Activated CD8-positive, alpha-beta T cell treated with anti-CD3 and anti-CD28 coated beads for 36 hours (primary cell): ENCODE measurements at regions not wholly inside any gene's neighbourhood (a gene's known extent, or its start where the extent isn't known, plus 50 kb on each side); places are given as distances from the start of the nearest gene placed in this dataset.
A peak's percentile ranks its signal among the peaks of the same experiment; 100 is the strongest.

Experiments
- ATAC-seq: fragments of 200-7000 bp; cut with Tn5 transposase; one replicate; pipeline ENCODE4 v1.10.0; 2021; ENCODE audit warnings: mild to moderate bottlenecking, moderate library complexity
- CTCF ChIA-PET: fragments of 350-600 bp; sonication (Branson Sonifier 250); formaldehyde crosslinking; loops from one replicate; lab custom pipeline; 2021; ENCODE audit warnings: antibody characterized with exemption; lab: Charles Lee
- POLR2A ChIA-PET: fragments of 350-600 bp; sonication (Branson Sonifier 250); formaldehyde crosslinking; loops from one replicate; lab custom pipeline; 2021; ENCODE audit warnings: antibody characterized with exemption; lab: Charles Lee
- DNase-seq: peaks from one replicate; pipeline ENCODE4 v3.0.0-alpha.2; 2020
- H3K27ac Mint-ChIP-seq: one replicate; pipeline ENCODE4 v1.8.0; 2021; ENCODE audit warnings: mild to moderate bottlenecking, mixed read lengths
- H3K27me3 Mint-ChIP-seq: one replicate; pipeline ENCODE4 v1.8.0; 2021; ENCODE audit warnings: mixed read lengths
- H3K36me3 Mint-ChIP-seq: one replicate; pipeline ENCODE4 v1.8.0; 2021; ENCODE audit warnings: low read depth, mixed read lengths
- H3K4me1 Mint-ChIP-seq: one replicate; pipeline ENCODE4 v1.8.0; 2021; ENCODE audit warnings: low read depth, mixed read lengths
- H3K4me3 Mint-ChIP-seq: one replicate; pipeline ENCODE4 v1.8.0; 2021; ENCODE audit warnings: mild to moderate bottlenecking, moderate library complexity, mixed read lengths
- H3K9me3 Mint-ChIP-seq: one replicate; pipeline ENCODE4 v1.8.0; 2021; ENCODE audit warnings: mixed read lengths
- intact Hi-C: fragments of 100-400 bp; cut with micrococcal nuclease; formaldehyde crosslinking; loops from one replicate; pipeline ENCODE4 v1.10.0; 2022
- TF ChIP-seq, protein P1 (sequence below): fragments of 200-600 bp; IDR thresholded peaks from one replicate; pipeline ENCODE4 v1.8.0; 2022; ENCODE audit warnings: antibody characterized with exemption, mild to moderate bottlenecking

DNA sequence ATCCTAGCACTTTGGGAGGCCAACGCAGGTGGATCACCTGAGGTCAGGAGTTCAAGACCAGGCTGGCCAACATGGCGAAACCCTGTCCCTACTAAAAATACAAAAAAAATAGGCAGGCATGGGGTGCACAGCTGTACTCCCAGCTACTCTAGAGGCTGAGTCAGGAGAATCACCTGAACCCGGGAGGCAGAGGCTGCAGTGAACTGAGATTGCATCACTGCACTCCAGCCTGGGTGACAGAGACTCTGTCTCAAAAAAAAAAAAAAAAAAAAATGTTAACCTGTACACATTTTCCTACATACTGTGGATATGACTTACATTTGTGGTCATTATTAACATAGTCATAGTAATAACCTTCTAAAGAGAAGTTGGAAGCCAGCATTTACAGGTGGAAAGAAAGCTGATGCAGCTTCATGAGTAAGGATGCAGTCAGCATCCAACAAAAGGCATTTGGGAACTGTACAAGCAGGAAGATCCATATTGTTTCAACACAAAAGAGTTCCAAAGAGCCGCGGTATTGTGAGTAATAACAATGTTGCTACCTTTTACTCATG is 186.2 kb downstream of the GPX5 start:
- ATAC-seq (peak; percentile 41), DNase-seq (peak; percentile 29)
- intact Hi-C loops = no loop called here
- Mint-ChIP-seq H3K4me1 (peaks cover 6% of the 10 kb centered on the region), H3K36me3 (peaks cover 12% of the 10 kb centered on the region), H3K4me3 (no peak overlapping the region), H3K27me3 (peaks cover 49% of the 10 kb centered on the region), H3K27ac (no peak overlapping the region), H3K9me3 (peaks cover 21% of the 10 kb centered on the region)
- ChIA-PET POLR2A (no interaction called here), CTCF (interaction anchor here (0.6 kb wide), 1 partner anchor 59 kb away, joined by 3 read pairs; no protein-coding TSS in a partner anchor)
- TF ChIP-seq, protein P1, sequence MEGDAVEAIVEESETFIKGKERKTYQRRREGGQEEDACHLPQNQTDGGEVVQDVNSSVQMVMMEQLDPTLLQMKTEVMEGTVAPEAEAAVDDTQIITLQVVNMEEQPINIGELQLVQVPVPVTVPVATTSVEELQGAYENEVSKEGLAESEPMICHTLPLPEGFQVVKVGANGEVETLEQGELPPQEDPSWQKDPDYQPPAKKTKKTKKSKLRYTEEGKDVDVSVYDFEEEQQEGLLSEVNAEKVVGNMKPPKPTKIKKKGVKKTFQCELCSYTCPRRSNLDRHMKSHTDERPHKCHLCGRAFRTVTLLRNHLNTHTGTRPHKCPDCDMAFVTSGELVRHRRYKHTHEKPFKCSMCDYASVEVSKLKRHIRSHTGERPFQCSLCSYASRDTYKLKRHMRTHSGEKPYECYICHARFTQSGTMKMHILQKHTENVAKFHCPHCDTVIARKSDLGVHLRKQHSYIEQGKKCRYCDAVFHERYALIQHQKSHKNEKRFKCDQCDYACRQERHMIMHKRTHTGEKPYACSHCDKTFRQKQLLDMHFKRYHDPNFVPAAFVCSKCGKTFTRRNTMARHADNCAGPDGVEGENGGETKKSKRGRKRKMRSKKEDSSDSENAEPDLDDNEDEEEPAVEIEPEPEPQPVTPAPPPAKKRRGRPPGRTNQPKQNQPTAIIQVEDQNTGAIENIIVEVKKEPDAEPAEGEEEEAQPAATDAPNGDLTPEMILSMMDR = no peak

DNA sequence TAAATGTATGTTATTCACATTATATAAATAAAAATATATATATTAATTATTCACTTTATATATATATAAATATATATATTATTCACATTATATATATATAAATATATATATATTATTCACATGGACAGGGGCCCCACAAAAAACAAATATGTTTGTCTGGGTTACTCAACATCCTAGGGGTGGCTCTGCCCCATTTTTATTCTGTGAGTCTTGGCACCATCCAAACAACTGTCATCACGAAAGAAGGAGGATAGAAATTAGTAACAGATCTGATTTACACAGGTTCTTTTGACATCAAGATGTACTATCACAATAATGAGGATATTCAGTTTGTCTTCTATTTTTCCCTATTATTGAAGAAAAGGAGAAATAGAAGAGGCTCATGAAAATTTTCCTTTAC is 187.3 kb downstream of the GPX5 start:
- ATAC-seq (no peak), DNase-seq (no peak)
- TF ChIP-seq, protein P1 = no peak
- no peak overlapping the region for H3K27ac Mint-ChIP-seq
- H3K4me1 Mint-ChIP-seq = peaks cover 6% of the 10 kb centered on the region
- peaks cover 7% of the 10 kb centered on the region for H3K36me3 Mint-ChIP-seq
- POLR2A ChIA-PET = no interaction called here
- peaks cover 13% of the 10 kb centered on the region for H3K9me3 Mint-ChIP-seq
- H3K27me3 Mint-ChIP-seq = peaks cover 48% of the 10 kb centered on the region
- intact Hi-C loops = no loop called here
- CTCF ChIA-PET = no interaction called here
- no peak overlapping the region for H3K4me3 Mint-ChIP-seq

DNA sequence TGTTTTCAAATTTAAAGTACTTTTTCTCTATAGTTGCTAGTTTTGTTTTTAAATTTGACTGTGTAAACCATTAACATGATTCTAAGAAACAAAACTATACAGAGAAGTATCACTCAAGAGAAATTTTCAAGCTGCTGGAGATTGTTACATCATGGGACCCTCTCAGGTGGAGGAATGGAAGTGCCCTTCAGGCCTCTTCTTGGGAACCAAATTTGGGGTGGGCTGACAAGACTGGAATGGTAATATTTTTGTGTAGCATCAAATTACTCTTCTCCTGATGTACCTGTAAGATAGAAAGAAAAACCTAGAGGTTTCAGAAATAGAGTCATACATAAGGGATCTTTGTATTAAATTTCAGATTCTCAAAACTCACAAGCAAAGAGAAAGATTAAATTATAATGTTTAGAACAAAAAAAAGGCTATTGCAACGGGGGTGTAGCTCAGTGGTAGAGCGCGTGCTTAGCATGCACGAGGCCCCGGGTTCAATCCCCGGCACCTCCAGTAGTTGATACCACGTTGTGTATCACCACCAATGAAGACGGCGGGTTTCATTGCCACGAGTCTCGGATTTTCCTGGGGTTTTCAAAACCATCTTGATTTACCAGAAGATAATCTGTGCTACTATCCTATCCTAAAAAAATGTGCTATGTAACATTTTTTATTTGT is 193.7 kb downstream of the GPX5 start:
- no peaks in the 10 kb centered on the region for H3K4me1 Mint-ChIP-seq
- H3K27ac Mint-ChIP-seq = no peak overlapping the region
- no peaks in the 10 kb centered on the region for H3K9me3 Mint-ChIP-seq
- H3K4me3 Mint-ChIP-seq = no peak overlapping the region
- ChIA-PET CTCF (interaction anchor here (0.9 kb wide), 1 partner anchor 9 kb away, joined by 3 read pairs; no protein-coding TSS in a partner anchor), POLR2A (no interaction called here)
- TF ChIP-seq, protein P1 = no peak
- ATAC-seq (peak; percentile 53), DNase-seq (peak; percentile 59)
- H3K27me3 Mint-ChIP-seq = peaks cover 52% of the 10 kb centered on the region
- intact Hi-C loops = no loop called here
- H3K36me3 Mint-ChIP-seq = no peaks in the 10 kb centered on the region

DNA sequence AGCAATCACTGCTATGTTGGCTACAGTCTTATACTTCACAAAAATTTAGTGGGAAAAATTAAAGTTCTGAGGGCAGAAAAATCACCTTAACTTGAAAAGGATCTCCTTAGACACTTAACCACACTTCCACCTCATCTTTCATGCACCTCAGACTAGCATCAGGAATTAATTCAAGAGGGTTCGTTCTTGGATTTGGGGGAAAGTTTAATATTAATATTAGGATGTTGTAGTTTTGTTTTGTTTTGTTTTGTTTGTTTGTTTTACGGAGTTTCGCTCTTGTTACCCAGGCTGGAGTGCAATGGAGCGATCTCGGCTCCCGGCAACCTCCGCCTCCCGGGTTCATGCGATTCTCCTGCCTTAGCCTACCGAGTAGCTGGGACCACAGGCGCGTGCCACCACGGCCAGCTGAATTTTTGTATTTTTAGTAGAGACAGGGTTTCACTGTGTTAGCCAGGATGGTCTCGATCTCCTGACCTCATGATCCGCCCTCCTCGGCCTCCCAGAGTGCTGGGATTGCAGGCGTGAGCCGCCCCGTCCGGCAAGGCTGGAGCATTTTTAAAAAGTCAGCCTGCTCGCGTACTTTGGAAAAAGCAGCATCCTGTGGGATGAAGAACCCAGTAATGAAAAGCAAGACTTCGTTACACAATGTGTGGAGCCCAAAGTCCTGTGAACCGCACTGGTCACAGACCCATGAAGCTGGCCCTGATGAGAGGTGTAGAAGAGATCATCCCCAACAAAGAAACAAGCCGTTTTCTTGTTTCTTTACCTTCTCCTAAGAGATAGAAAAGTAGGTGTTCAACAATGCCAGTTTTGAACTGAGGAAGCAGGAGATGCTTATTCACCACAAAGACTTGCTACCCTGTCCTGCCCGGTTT is 194.9 kb downstream of the GPX5 start:
- Mint-ChIP-seq H3K9me3 (no peaks in the 10 kb centered on the region), H3K4me3 (no peak overlapping the region), H3K36me3 (no peaks in the 10 kb centered on the region), H3K27me3 (peaks cover 51% of the 10 kb centered on the region), H3K4me1 (no peaks in the 10 kb centered on the region), H3K27ac (no peak overlapping the region)
- TF ChIP-seq, protein P1 = no peak
- ATAC-seq (no peak), DNase-seq (no peak)
- ChIA-PET CTCF (no interaction called here), POLR2A (no interaction called here)
- intact Hi-C loops = no loop called here
